PC-3 (cell line): ENCODE measurements at regions not wholly inside any gene's neighbourhood (a gene's known extent, or its start where the extent isn't known, plus 50 kb on each side); places are given as distances from the start of the nearest gene placed in this dataset.

Source experiments
- ATAC-seq: fragments of 200-7000 bp; cut with Tn5 transposase; 2 replicates; pipeline ENCODE4 v1.9.1; 2020; ENCODE audit warnings: mild to moderate bottlenecking, moderate library complexity
- BruUV-seq: library from RNA; stranded (reverse); fragments of 400-500 nt; replicated peaks from 2 replicates; lab custom pipeline; 2021; lab: Mats Ljungman, UMichigan
- CTCF ChIA-PET: fragments of 300-600 bp; sonication (Branson Sonifier 250); formaldehyde crosslinking; loops from one replicate; lab custom pipeline; 2022; ENCODE audit warnings: antibody characterized with exemption; lab: Charles Lee
- POLR2A ChIA-PET: fragments of 300-600 bp; sonication (Branson Sonifier 250); formaldehyde crosslinking; loops from one replicate; lab custom pipeline; 2022; ENCODE audit warnings: antibody characterized with exemption; ENCODE audit not compliant: unreplicated experiment; lab: Charles Lee
- DNase-seq: peaks from one replicate; pipeline ENCODE4 v3.0.0-alpha.2; 2015
- H2AFZ ChIP-seq: fragments of 300-600 bp; sonication (generic); 2 replicates; pipeline ENCODE4 v1.6.0; 2016; ENCODE audit warnings: antibody characterized with exemption, low read length
- H3F3A ChIP-seq: fragments of 300-600 bp; sonication (generic); one replicate; pipeline ENCODE4 v1.6.0; 2017; ENCODE audit warnings: antibody characterized with exemption, low read length, control low read depth, mild to moderate bottlenecking; ENCODE audit not compliant: unreplicated experiment
- H3K27ac ChIP-seq: fragments of 300-600 bp; sonication (generic); 2 replicates; pipeline ENCODE4 v1.5.1; 2016; ENCODE audit warnings: mild to moderate bottlenecking, low read length
- H3K27me3 ChIP-seq: fragments of 300-600 bp; sonication (generic); 2 replicates; pipeline ENCODE4 v1.6.1; 2016; ENCODE audit warnings: low read length, mixed read lengths
- H3K36me3 ChIP-seq: fragments of 300-600 bp; sonication (generic); 2 replicates; pipeline ENCODE4 v1.6.1; 2016; ENCODE audit warnings: low read depth, mixed run types, low read length, mixed read lengths
- H3K4me1 ChIP-seq: fragments of 300-600 bp; sonication (generic); 2 replicates; pipeline ENCODE4 v1.5.1; 2016; ENCODE audit warnings: low read length; ENCODE audit not compliant: insufficient read depth
- H3K4me2 ChIP-seq: fragments of 300-600 bp; sonication (generic); 2 replicates; pipeline ENCODE4 v1.6.0; 2016; ENCODE audit warnings: low read length
- H3K4me3 ChIP-seq: fragments of 300-600 bp; sonication (generic); 2 replicates; pipeline ENCODE4 v1.5.1; 2016; ENCODE audit warnings: mild to moderate bottlenecking, low read length, mixed read lengths
- H3K79me2 ChIP-seq: fragments of 300-600 bp; sonication (generic); 2 replicates; pipeline ENCODE4 v1.6.1; 2017; ENCODE audit warnings: low read length, mixed read lengths
- H3K9ac ChIP-seq: fragments of 300-600 bp; sonication (generic); 2 replicates; pipeline ENCODE4 v1.6.0; 2016; ENCODE audit warnings: mild to moderate bottlenecking, low read length
- H3K9me2 ChIP-seq: fragments of 300-600 bp; sonication (generic); replicated peaks from 2 replicates; pipeline ENCODE4 v1.6.1; 2016; ENCODE audit warnings: mixed run types, low read length, mixed read lengths
- H3K9me3 ChIP-seq: fragments of 300-600 bp; sonication (generic); 2 replicates; pipeline ENCODE4 v1.6.1; 2016; ENCODE audit warnings: low read length, mixed read lengths
- H4K20me1 ChIP-seq: fragments of 300-600 bp; sonication (generic); 2 replicates; pipeline ENCODE4 v1.6.1; 2016; ENCODE audit warnings: low read length, mixed read lengths
- CTCF ChIP-seq: fragments of 300-600 bp; sonication (generic); conservative IDR thresholded peaks from 2 replicates; pipeline ENCODE4 v1.5.1; 2017; ENCODE audit warnings: antibody characterized with exemption, low read depth, mild to moderate bottlenecking, low read length
- EZH2 ChIP-seq: fragments of 300-600 bp; sonication (generic); IDR thresholded peaks from one replicate; pipeline ENCODE4 v1.6.1; 2017; ENCODE audit warnings: antibody characterized with exemption, mild to moderate bottlenecking, low read length; ENCODE audit not compliant: unreplicated experiment
- EZH2phosphoT487 ChIP-seq: fragments of 300-600 bp; sonication (generic); IDR thresholded peaks from 2 replicates; pipeline ENCODE4 v1.6.1; 2018; ENCODE audit warnings: mild to moderate bottlenecking, antibody characterized with exemption, low read length, borderline replicate concordance
- intact Hi-C: fragments of 100-400 bp; cut with micrococcal nuclease; formaldehyde crosslinking; loops from 2 replicates; pipeline ENCODE4 v1.9.0; 2023

- POLR2A ChIA-PET = no interaction called here
- no peak overlapping the region for H3K27ac ChIP-seq
- intact Hi-C loops = no loop called here
- TF ChIP-seq EZH2 (no peak), EZH2phosphoT487 (no peak), CTCF (no peak)
- H3K9me2 ChIP-seq = no peaks in the 10 kb centered on the region
- H3K9ac ChIP-seq = no peak overlapping the region
- no TSS peak for BruUV-seq
- H3F3A ChIP-seq = no peaks in the 10 kb centered on the region
- H3K36me3 ChIP-seq = no peaks in the 10 kb centered on the region
- H3K9me3 ChIP-seq = no peaks in the 10 kb centered on the region
- no peaks in the 10 kb centered on the region for H4K20me1 ChIP-seq
- ATAC-seq (no peak), DNase-seq (no peak)
- H3K27me3 ChIP-seq = no peaks in the 10 kb centered on the region
- H2AFZ ChIP-seq = no peak overlapping the region
- H3K4me2 ChIP-seq = no peak overlapping the region
- H3K4me1 ChIP-seq = peaks cover 25% of the 10 kb centered on the region
- H3K4me3 ChIP-seq = no peak overlapping the region
- CTCF ChIA-PET = no interaction called here
- no peaks in the 10 kb centered on the region for H3K79me2 ChIP-seq
These were observed 68.4 kb upstream of the RANBP3L start for GRCh38 chr5:36370073-36370472.

GRCh38 chr5:36371366-36371765, 69.7 kb upstream of the RANBP3L start:
- ATAC-seq = no peak
- no peaks in the 10 kb centered on the region for H3K79me2 ChIP-seq
- no peak for DNase-seq
- H3K27me3 ChIP-seq = no peaks in the 10 kb centered on the region
- no peak overlapping the region for H2AFZ ChIP-seq
- BruUV-seq = no TSS peak
- H3K4me2 ChIP-seq = no peak overlapping the region
- intact Hi-C loops = no loop called here
- no peaks in the 10 kb centered on the region for H3K36me3 ChIP-seq
- CTCF ChIA-PET = no interaction called here
- POLR2A ChIA-PET = no interaction called here
- H3K9ac ChIP-seq = no peak overlapping the region
- no peaks in the 10 kb centered on the region for H4K20me1 ChIP-seq
- no peak for TF ChIP-seq CTCF
- TF ChIP-seq EZH2phosphoT487 = no peak
- TF ChIP-seq EZH2 = no peak
- H3K4me1 ChIP-seq = peaks cover 25% of the 10 kb centered on the region
- no peaks in the 10 kb centered on the region for H3F3A ChIP-seq
- no peak overlapping the region for H3K4me3 ChIP-seq
- no peaks in the 10 kb centered on the region for H3K9me2 ChIP-seq
- H3K27ac ChIP-seq = no peak overlapping the region
- H3K9me3 ChIP-seq = no peaks in the 10 kb centered on the region

- ChIA-PET CTCF (no interaction called here), POLR2A (no interaction called here)
- H3K79me2 ChIP-seq = no peaks in the 10 kb centered on the region
- no peaks in the 10 kb centered on the region for H3K27me3 ChIP-seq
- no peak for TF ChIP-seq EZH2phosphoT487
- no peak for TF ChIP-seq CTCF
- TF ChIP-seq EZH2 = no peak
- no peaks in the 10 kb centered on the region for H3F3A ChIP-seq
- peaks cover 24% of the 10 kb centered on the region for H3K4me1 ChIP-seq
- no peak overlapping the region for H3K4me2 ChIP-seq
- H3K4me3 ChIP-seq = no peak overlapping the region
- DNase-seq (peak; percentile 82), ATAC-seq (peak; percentile 73)
- no peaks in the 10 kb centered on the region for H3K9me3 ChIP-seq
- H3K9ac ChIP-seq = no peak overlapping the region
- no peak overlapping the region for H3K27ac ChIP-seq
- no peaks in the 10 kb centered on the region for H3K9me2 ChIP-seq
- H3K36me3 ChIP-seq = no peaks in the 10 kb centered on the region
- no TSS peak for BruUV-seq
- intact Hi-C loops = no loop called here
- H2AFZ ChIP-seq = no peak overlapping the region
- H4K20me1 ChIP-seq = no peaks in the 10 kb centered on the region
These were observed 71.9 kb upstream of the RANBP3L start for GRCh38 chr5:36373527-36374086.
